ENCODE measurements at regions not wholly inside any gene's neighbourhood (a gene's known extent, or its start where the extent isn't known, plus 50 kb on each side); places are given as distances from the start of the nearest gene placed in this dataset.

DNA sequence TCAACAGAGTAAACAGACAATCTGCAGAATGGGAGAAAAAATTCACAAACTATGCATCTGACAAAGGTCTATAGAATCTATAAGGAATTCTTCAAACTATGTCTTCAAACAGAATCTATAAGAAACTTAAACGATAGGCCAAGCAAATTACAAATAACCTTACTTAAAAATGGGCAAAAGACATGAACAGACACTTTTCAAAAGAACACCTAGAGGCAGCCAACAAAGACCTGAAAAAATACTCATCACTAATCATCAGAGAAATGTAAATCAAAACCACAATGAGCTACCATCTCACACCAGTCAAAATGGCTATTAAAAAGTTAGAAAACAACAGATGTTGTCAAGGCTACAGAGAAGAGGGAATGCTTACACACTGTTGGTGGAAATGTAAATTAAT lies 81.3 kb downstream of the ID4 start:
- Histone ChIP-seq H2AFZ (ENCODE audit: low read depth, low read length) (no peak overlapping the region), H3K27me3 (ENCODE audit: control insufficient read depth in 2 of 2, insufficient read depth in 2 of 2, low read length in 2 of 2) (no peaks in the 10 kb centered on the region)
- POLR2A ChIA-PET = no interaction called here

More for the DNA sequence above, 81.3 kb downstream of the ID4 start:
- H4K20me1 ChIP-seq (replicated peaks; ENCODE audit: control insufficient read depth, extremely low read depth, insufficient read depth, low read length) = no peaks in the 10 kb centered on the region
- dilution Hi-C loops (cut with MboI; ENCODE audit: extremely low pct_ligation_motif_present, low sequenced_read_pairs) = no loop called here
- H3K9me1 ChIP-seq (replicated peaks; ENCODE audit: control insufficient read depth, extremely low read depth, insufficient read depth, low read length) = no peaks in the 10 kb centered on the region
- H3K79me2 ChIP-seq (ENCODE audit: control insufficient read depth, insufficient read depth, low read length) = no peaks in the 10 kb centered on the region
- intact Hi-C loops (cut with micrococcal nuclease) = no loop called here
- TF ChIP-seq EZH2 (IDR thresholded peaks at IDR 0.05; ENCODE audit: borderline replicate concordance, low read depth, low read length, severe bottlenecking) (no peak), CTCF (IDR thresholded peaks at IDR 0.05; ENCODE audit: extremely low read depth in 1 of 2, insufficient read depth in 1 of 2, low read depth in 1 of 2, low read length in 2 of 2) (no peak), POLR2AphosphoS5 (IDR thresholded peaks at IDR 0.05; ENCODE audit: insufficient read depth, low read depth, low read length) (no peak), GATA2 (IDR thresholded peaks at IDR 0.05; ENCODE audit: insufficient read depth, insufficient read length, low read depth, low read length) (no peak), POLR2A (IDR thresholded peaks at IDR 0.05; ENCODE audit: low read depth, low read length) (no peak), FOS (IDR thresholded peaks at IDR 0.05; ENCODE audit: borderline replicate concordance, insufficient read depth, low read length) (no peak), JUN (IDR thresholded peaks at IDR 0.05; ENCODE audit: borderline replicate concordance, insufficient read depth, insufficient read length, low read depth) (no peak), MYC (IDR thresholded peaks at IDR 0.05; ENCODE audit: low read depth, low read length) (no peak)
- TF ChIP-seq, protein P1, sequence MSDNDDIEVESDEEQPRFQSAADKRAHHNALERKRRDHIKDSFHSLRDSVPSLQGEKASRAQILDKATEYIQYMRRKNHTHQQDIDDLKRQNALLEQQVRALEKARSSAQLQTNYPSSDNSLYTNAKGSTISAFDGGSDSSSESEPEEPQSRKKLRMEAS (IDR thresholded peaks at IDR 0.05; ENCODE audit: insufficient read depth, insufficient read length) = no peak
- CTCF ChIA-PET = no interaction called here
- no peaks in the 10 kb centered on the region for H3K36me3 ChIP-seq (ENCODE audit: control insufficient read depth in 2 of 2, extremely low read depth in 1 of 2, insufficient read depth in 2 of 2, low read length in 2 of 2)
- no peak overlapping the region for H3K9ac ChIP-seq (replicated peaks; ENCODE audit: extremely low read depth, insufficient read depth, low read length)
- no peaks in the 10 kb centered on the region for H3K4me1 ChIP-seq (ENCODE audit: control insufficient read depth, extremely low read depth, insufficient read depth, low read length)
- no peak for DNase-seq (ENCODE audit: low read depth, low spot score)
- H3K4me2 ChIP-seq (ENCODE audit: insufficient read depth, low read length) = no peak overlapping the region
- H3K27ac ChIP-seq (ENCODE audit: insufficient read depth, low read depth, low read length) = no peak overlapping the region
- no TSS peak for BruUV-seq (replicated peaks)
- no peak overlapping the region for H3K4me3 ChIP-seq (replicated peaks in 1 of 3; ENCODE audit: insufficient read depth in 1 of 3, low read depth in 1 of 3, low read length in 3 of 3)
- no peak for FAIRE-seq
- no peaks in the 10 kb centered on the region for H3K9me3 ChIP-seq (replicated peaks; ENCODE audit: control insufficient read depth, insufficient read depth, low read length)
